ENCODE measurements at regions not wholly inside any gene's neighbourhood (a gene's known extent, or its start where the extent isn't known, plus 50 kb on each side); places are given as distances from the start of the nearest gene placed in this dataset.

DNA sequence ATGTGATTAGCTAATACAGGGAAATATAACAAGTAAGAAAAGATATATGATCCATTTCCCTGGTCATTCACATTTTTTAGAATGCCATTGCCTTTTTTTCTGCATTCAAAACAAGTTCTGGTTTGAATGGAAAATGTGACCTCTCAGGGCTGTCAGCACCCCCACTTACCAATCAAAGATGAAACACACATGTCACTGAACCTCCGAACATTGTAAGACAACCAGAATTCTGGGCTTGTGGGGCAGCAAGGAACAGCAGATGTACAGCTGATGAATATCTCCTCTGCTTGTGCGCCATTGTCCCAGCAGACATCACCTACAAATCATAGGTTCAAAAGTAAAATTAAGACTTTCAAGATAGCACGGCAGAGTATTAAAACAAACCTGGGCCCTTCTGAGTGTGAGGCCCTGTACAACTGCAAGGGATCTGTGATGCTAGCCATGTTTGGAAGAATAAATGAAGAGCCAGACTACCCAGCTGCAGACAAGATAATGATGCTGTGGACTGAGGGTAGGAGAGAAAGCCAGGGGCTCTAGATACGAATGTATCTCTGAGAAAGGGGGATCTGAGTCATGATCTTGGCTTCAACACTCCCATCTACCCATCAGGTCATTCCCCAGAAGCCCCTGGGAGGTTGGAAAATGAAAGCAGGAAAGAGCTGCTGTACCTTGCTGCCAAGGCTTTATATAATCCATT lies 108.7 kb upstream of the SERTAD2 start:
- H3K4me1 Mint-ChIP-seq, result peaks cover 12% of the 10 kb centered on the region
- TF ChIP-seq MAX (CRISPR knock-in tag; IDR thresholded peaks at IDR 0.05) (no peak), ETV6 (CRISPR knock-in tag; IDR thresholded peaks at IDR 0.05) (no peak)
- TF ChIP-seq, protein P1, sequence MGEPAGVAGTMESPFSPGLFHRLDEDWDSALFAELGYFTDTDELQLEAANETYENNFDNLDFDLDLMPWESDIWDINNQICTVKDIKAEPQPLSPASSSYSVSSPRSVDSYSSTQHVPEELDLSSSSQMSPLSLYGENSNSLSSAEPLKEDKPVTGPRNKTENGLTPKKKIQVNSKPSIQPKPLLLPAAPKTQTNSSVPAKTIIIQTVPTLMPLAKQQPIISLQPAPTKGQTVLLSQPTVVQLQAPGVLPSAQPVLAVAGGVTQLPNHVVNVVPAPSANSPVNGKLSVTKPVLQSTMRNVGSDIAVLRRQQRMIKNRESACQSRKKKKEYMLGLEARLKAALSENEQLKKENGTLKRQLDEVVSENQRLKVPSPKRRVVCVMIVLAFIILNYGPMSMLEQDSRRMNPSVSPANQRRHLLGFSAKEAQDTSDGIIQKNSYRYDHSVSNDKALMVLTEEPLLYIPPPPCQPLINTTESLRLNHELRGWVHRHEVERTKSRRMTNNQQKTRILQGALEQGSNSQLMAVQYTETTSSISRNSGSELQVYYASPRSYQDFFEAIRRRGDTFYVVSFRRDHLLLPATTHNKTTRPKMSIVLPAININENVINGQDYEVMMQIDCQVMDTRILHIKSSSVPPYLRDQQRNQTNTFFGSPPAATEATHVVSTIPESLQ (CRISPR knock-in tag; IDR thresholded peaks at IDR 0.05), result no peak
- no peaks in the 10 kb centered on the region for H3K9me3 Mint-ChIP-seq
- ATAC-seq, result no peak
- peaks cover 30% of the 10 kb centered on the region for H3K27me3 Mint-ChIP-seq (ENCODE audit: low read depth)
- CTCF ChIA-PET, result interaction anchor here (1.6 kb wide), 1 partner anchor 11 kb away, joined by 5 read pairs; no protein-coding TSS in a partner anchor
- no peak for DNase-seq (ENCODE audit: low spot score)
- H3K4me3 Mint-ChIP-seq, result no peak overlapping the region
- no peak overlapping the region for H3K27ac Mint-ChIP-seq
- POLR2A ChIA-PET, result no interaction called here
- H3K36me3 Mint-ChIP-seq, result no peaks in the 10 kb centered on the region

DNA sequence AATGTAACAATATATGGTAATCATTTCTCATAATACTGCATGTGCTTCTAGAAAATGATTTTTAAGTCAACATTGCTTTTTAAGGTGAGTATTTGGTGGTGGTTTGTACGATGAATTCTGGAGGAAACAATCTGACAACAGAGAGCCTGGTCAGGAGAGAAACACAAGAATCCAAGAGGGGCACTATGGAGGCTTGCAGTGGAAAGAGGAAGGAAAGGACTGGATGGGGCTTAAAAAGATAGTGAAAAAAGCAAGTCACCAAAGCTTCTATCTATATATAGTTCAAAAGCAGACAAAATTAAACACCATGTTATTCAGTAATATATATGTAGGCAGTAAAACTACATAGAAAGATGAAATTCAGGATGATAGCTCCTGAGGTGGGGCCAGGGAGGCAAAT lies 109.4 kb upstream of the SERTAD2 start:
- ATAC-seq, result no peak
- TF ChIP-seq PREB (CRISPR knock-in tag; IDR thresholded peaks at IDR 0.05; ENCODE audit: borderline replicate concordance), result no peak
- TF ChIP-seq MXD4 (CRISPR knock-in tag; IDR thresholded peaks at IDR 0.05; ENCODE audit: borderline replicate concordance), result no peak
- TF ChIP-seq NFATC4 (CRISPR knock-in tag; IDR thresholded peaks at IDR 0.05), result no peak
- TF ChIP-seq NFYB (CRISPR knock-in tag; conservative IDR thresholded peaks at IDR 0.05; ENCODE audit: low read depth), result no peak
- TF ChIP-seq, protein P2, sequence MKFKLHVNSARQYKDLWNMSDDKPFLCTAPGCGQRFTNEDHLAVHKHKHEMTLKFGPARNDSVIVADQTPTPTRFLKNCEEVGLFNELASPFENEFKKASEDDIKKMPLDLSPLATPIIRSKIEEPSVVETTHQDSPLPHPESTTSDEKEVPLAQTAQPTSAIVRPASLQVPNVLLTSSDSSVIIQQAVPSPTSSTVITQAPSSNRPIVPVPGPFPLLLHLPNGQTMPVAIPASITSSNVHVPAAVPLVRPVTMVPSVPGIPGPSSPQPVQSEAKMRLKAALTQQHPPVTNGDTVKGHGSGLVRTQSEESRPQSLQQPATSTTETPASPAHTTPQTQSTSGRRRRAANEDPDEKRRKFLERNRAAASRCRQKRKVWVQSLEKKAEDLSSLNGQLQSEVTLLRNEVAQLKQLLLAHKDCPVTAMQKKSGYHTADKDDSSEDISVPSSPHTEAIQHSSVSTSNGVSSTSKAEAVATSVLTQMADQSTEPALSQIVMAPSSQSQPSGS (CRISPR knock-in tag; IDR thresholded peaks at IDR 0.05; ENCODE audit: borderline replicate concordance, low read depth), result no peak
- no peak for TF ChIP-seq SMAD3 (CRISPR knock-in tag; IDR thresholded peaks at IDR 0.05; ENCODE audit: borderline replicate concordance)
- TF ChIP-seq ATF1 (CRISPR knock-in tag; IDR thresholded peaks at IDR 0.05), result no peak
- TF ChIP-seq NFE2L1 (CRISPR knock-in tag; IDR thresholded peaks at IDR 0.05), result no peak
- no peak for TF ChIP-seq AFF4 (CRISPR knock-in tag; IDR thresholded peaks at IDR 0.05; ENCODE audit: borderline replicate concordance)
- no peak for DNase-seq (ENCODE audit: low spot score)
- no peak overlapping the region; the same call in 1 of the 2 replicates for H3K27ac Mint-ChIP-seq
- peaks cover 14% of the 10 kb centered on the region for H3K4me1 Mint-ChIP-seq
- no peaks in the 10 kb centered on the region for H3K36me3 Mint-ChIP-seq
- ChIA-PET POLR2A (interaction anchor here (0.6 to 1.1 kb wide), 2 partner anchors 12 to 516 kb away, joined by 4 to 7 read pairs; no protein-coding TSS in a partner anchor), CTCF (interaction anchor here (1.0 kb wide), 1 partner anchor 137 kb away, joined by 3 read pairs; no protein-coding TSS in a partner anchor)
- H3K4me3 Mint-ChIP-seq, result no peak overlapping the region
- peaks cover 33% of the 10 kb centered on the region for H3K27me3 Mint-ChIP-seq (ENCODE audit: low read depth)
- no peaks in the 10 kb centered on the region for H3K9me3 Mint-ChIP-seq

Data from WTC11 (cell line).